GM21528 (cell line): ENCODE measurements at regions not wholly inside any gene's neighbourhood (a gene's known extent, or its start where the extent isn't known, plus 50 kb on each side); places are given as distances from the start of the nearest gene placed in this dataset.

ENCODE experiments used
- ATAC-seq: cut with Tn5 transposase; IDR thresholded peaks from one replicate; pipeline ENCODE4 v1.9.1; 2021; ENCODE audit warnings: mild to moderate bottlenecking, moderate library complexity; ENCODE audit not compliant: unreplicated experiment, low FRiP score

- no peak for ATAC-seq
Measured at GRCh38 chr1:34590211-34590623, 164.6 kb upstream of the GJB5 start.

GRCh38 chr1:34591751-34592629 lies 162.9 kb upstream of the GJB5 start:
- no peak for ATAC-seq

- no peak for ATAC-seq
Measured at GRCh38 chr1:34597877-34598514, 156.9 kb upstream of the GJB5 start.

- no peak for ATAC-seq
Measured at GRCh38 chr1:34602907-34603306, 151.9 kb upstream of the GJB5 start.

GRCh38 chr1:34603594-34603993 lies 151.3 kb upstream of the GJB5 start:
- ATAC-seq = no peak

GRCh38 chr1:34606504-34606903 lies 148.3 kb upstream of the GJB5 start:
- ATAC-seq = no peak

GRCh38 chr1:34610063-34610462 lies 144.8 kb upstream of the GJB5 start:
- no peak for ATAC-seq

GRCh38 chr1:34611571-34611970 lies 143.3 kb upstream of the GJB5 start:
- no peak for ATAC-seq

GRCh38 chr1:34612091-34612827 lies 142.6 kb upstream of the GJB5 start:
- ATAC-seq = no peak

GRCh38 chr1:34617321-34618118 lies 137.3 kb upstream of the GJB5 start:
- ATAC-seq = no peak

- no peak for ATAC-seq
Measured at GRCh38 chr1:34618381-34618780, 136.5 kb upstream of the GJB5 start.

- no peak for ATAC-seq
Measured at GRCh38 chr1:34619256-34619655, 135.6 kb upstream of the GJB5 start.

- ATAC-seq = no peak
Measured at GRCh38 chr1:34621916-34622315, 132.9 kb upstream of the GJB5 start.

- ATAC-seq = no peak
Measured at GRCh38 chr1:34625521-34626015, 129.3 kb upstream of the GJB5 start.

- ATAC-seq = no peak
Measured at GRCh38 chr1:34627465-34628240, 127.2 kb upstream of the GJB5 start.

- no peak for ATAC-seq
Measured at GRCh38 chr1:34631126-34631525, 123.7 kb upstream of the GJB5 start.

- no peak for ATAC-seq
Measured at GRCh38 chr1:34639701-34640100, 115.1 kb upstream of the GJB5 start.

GRCh38 chr1:34640654-34641401 lies 114.0 kb upstream of the GJB5 start:
- no peak for ATAC-seq

GRCh38 chr1:34642679-34643078 lies 112.2 kb upstream of the GJB5 start:
- ATAC-seq = no peak
